GM04504 (cell line): ENCODE measurements at regions not wholly inside any gene's neighbourhood (a gene's known extent, or its start where the extent isn't known, plus 50 kb on each side); places are given as distances from the start of the nearest gene placed in this dataset.

ENCODE experiments used
- DNase-seq: peaks from one replicate; pipeline ENCODE4 v3.0.0-alpha.2; 2012; ENCODE audit warnings: low read depth

GRCh38 chr22:46078241-46079092 is 71.9 kb upstream of the PPARA start:
- DNase-seq: peak; percentile 75

- DNase-seq: no peak
Observed at GRCh38 chr22:46079093-46079860, 71.0 kb upstream of the PPARA start.

GRCh38 chr22:46079861-46080821 is 70.2 kb upstream of the PPARA start:
- DNase-seq: peak; percentile 89

- DNase-seq: no peak
Observed at GRCh38 chr22:46081036-46081830, 69.1 kb upstream of the PPARA start.

- DNase-seq: no peak
Observed at GRCh38 chr22:46081831-46082210, 68.5 kb upstream of the PPARA start.

DNA sequence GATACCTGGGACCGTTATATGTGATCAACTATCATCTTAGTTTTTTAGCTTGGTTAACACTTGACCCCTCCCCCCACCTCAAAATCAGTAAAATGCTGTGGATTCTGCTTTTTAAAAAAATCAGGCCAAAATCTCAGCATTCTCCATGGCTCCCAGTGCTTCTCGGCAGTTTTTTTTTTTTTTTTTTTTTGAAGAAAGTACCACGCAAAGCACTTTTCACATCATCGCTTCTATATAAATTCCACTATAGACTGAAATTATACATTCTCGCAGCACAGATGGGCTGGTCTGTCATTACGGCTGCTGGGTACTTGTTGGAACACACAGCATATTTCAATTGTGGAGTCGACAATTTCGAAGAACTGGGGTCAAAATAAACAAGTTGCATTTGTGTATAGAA is 67.7 kb upstream of the PPARA start:
- no peak for DNase-seq

DNA sequence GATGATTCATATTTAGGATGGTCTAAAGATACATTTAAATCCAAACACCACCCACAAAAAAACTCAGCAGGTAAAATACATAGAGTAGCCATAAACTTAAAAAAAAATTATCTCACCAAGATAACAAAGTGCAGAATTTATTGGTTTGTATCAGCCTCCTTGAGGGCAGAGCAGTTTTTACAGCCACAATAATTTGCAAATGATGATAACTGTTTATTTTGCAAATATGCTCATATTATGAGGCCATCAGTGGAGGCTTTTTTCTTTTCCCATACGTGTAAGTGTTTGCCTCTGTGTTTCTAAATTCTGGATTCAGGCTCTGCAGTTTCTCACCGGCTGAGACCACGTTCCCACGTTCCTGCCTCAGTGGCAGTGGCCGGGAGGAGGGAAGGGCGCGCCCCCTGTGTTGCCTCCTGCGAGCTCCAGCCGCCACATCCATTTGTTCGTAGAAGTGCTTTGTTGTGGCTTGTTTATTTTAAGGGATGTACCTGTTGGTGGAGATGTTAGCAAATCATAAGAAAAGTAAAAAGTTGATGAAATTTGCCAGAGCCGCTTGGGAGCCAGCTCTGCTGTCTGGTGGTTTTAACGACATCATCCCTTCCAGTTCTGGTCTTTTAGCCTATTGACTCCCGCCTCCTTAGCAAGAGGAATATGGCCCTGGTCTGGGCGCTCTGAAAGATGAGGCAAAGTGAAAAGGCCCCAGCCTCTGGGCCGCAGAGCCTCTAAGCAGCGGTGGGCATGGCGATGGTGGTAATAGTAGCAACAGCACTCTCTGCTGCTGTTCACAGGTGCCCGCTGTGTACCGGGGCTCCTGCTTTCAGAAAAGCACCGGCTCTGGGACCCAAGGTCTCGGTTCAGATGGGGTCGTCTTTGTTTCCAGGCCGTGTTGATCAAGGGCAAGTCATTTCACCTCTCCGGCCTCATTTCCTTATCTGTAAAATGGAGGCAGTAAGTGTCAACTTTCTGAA is 66.7 kb upstream of the PPARA start:
- no peak for DNase-seq

DNA sequence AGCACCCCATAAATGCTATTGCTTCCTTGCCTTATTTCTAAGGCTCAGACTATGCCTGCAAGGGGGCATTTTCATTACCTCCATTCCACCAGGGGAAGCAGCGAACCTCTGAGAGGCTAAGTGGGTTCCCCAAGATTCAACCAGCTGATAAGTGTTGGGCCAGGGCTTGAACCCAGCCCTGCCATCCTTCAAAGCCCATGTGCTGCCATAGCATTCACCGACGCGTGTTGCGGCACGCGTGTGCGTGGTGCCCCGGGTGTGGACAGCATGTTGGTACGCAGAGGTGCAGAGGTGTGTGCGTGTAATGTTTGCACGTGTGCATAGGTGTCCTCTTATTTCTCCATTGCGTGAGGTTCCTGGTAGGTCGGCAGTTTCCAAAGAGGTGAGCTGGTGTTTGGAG is 66.0 kb upstream of the PPARA start:
- DNase-seq: no peak

DNA sequence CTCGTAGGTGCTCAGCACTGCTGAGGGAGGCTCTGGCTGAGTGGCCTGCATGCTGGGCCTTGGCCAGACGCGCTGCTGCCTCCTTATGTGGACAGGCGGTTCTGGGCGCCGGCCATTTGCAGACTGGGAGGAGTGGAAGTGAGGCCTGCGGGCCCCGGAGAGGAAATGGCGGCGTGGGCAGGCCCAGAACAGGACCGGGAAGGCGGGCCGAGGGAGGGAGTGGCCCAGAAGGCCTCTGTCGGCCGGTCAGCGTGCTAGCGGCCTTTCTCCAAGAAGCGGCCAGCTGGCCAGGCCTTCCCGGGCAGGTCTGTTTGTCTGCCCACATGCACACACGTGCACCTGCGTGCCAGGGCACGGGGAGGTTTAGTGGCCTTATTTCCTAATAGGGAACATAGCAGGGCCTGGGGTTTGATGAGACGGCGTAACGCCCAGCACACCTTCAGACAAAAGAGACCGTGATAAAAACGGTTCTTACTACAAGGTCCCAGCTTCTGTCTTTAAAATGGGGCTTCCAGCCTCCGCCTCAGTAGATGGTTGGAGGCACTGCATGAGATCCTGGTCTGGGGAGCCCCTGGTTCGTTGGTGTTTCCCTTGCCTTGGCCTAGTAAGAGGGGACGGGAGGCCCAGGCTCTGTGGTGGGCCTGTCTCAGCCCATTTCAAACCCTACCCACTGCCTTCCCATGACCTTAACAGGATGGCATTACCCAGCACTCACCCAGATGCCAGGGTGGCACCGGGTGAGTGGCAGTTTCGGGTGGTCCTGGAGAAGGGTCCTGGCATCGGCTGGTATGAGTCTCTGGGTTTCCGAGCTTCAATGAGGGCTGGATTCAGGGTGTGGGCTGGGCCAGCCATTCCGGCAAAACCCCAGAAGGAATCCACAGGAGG is 65.1 kb upstream of the PPARA start:
- DNase-seq: peak; percentile 86

DNA sequence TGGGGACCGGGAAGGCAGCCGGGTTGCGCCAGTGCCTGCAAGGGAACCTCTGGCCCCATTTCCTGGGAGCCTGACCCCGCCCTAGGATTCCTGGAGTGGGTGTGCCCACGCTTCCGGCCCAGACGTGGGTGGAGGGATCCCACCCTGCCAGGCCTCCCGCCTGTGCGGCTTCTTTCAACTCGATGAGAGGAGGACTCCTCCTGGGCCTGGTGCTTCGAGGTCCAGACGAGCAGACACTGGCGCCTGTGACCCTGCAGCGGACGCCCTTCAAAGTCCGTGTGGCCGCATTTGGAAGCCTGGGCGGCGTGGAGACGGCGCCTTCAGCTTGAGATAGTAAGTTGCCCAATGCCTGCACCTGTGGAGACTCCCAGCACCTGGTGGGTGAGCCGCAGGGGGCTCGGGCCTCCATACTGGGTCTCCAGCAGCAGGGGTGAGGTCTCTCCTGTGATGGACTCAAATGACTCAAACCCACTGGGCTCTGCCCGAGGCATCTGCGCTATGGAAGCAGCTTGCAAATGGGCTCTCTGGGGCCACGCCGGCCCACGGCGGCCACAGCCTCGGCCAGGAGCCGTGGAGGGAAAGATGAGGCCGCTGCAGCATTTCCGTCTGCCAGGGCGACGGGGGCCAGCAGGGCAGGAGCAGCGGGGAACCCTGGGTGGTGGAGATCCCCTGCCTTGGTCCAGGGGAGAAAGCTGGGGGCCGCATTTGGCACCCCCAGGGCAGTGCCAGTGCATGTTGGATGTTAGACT is 64.3 kb upstream of the PPARA start:
- DNase-seq: peak; percentile 79

GRCh38 chr22:46086577-46087335 is 63.6 kb upstream of the PPARA start:
- no peak for DNase-seq

GRCh38 chr22:46087336-46087690 is 63.0 kb upstream of the PPARA start:
- no peak for DNase-seq

- DNase-seq: peak; percentile 90
Observed at GRCh38 chr22:46087816-46088277, 62.5 kb upstream of the PPARA start.

- peak; percentile 75 for DNase-seq
Observed at GRCh38 chr22:46088541-46089311, 61.6 kb upstream of the PPARA start.

DNA sequence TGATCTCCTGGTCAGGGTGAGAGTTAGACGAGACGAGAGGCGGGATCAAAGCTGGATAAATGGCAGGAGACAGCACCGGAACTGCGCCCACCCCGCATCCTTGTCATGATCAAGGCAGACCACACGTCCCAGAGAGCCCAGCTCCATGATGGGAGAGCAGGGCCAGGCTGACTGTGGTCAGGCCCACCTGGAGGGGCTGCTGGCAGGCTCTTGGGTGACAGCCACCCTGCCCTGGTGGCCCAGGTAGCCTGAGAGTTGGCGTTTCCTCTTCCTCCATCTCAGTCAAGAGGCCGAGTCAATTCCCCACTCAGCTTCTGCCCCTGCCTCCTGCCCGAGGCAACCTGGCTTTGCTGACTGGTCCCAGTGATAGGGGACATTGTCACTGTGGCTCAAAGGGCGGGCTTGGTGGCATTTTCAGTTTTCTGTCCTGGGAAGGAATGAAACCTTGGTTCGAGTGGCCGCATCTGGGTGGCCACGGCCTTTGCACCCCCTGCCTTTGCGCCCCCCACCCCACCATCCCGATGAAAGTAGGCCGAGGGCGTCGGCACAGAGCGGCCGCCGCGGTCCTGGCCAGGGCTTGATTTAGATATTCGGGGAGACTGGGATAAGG is 60.8 kb upstream of the PPARA start:
- no peak for DNase-seq

DNA sequence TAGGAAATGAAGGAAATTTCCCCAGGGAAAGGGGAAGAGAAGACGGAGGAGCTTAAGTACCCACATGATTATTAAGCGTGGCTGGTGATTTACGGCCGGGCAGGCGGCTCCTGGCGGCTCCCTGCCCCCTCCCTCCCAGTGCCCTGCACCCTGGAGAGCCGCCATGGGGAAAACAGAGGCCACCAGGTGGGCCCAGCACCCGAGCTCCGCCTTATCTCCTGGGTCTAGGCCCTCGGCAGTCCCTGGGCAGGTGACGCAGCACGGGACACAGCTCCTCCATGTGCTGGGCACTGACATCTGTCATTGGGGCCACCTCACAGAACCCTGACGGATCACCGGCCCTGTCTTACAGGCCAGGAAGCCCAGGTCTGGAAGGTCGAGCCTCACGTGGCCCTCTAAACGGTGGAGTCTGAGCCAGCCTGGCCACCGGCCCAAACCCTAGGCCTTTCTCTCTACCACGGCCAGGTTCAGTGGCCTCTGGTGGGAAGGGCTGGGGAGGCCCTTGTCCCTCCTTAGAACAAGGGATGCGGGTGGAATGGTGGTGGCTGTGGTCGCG is 60.2 kb upstream of the PPARA start:
- DNase-seq: no peak
